K562 (cell line): ENCODE measurements at regions not wholly inside any gene's neighbourhood (a gene's known extent, or its start where the extent isn't known, plus 50 kb on each side); places are given as distances from the start of the nearest gene placed in this dataset.

Experiments used
- ATAC-seq: fragments of 200-7000 bp; cut with Tn5 transposase; 3 replicates; pipeline ENCODE4 v1.9.1; 2020; ENCODE audit warnings: moderate library complexity
- BruUV-seq: library from RNA; stranded (reverse); fragments of 400-500 nt; replicated peaks from 2 replicates; lab custom pipeline; 2021; lab: Mats Ljungman, UMichigan
- CTCF ChIA-PET: fragments of 300-600 bp; formaldehyde crosslinking; extraction: SDS; loops from one replicate; lab custom pipeline; 2021; ENCODE audit warnings: low intra/inter-chr PET ratio; lab: Yijun Ruan, JAX
- POLR2A ChIA-PET: fragments of 300-600, 350-650 bp; sonication (Branson Sonifier 250); formaldehyde crosslinking; extraction: SDS; loops from one replicate; lab custom pipeline; 2021; ENCODE audit warnings: antibody characterized with exemption, inconsistent platforms; lab: Yijun Ruan, JAX
- DNase-seq, 4 experiments: peaks; one replicate each; pipeline versions ENCODE4 v3.0.0 to v3.0.0-alpha.2; 2011 to 2018; ENCODE audit warnings: low spot score in 3 of 4, mixed read lengths in 3 of 4; ENCODE audit errors: extremely low read depth in 1 of 4
- FAIRE-seq: peaks from 2 replicates; lab custom pipeline; 2011; peaks lifted over from hg19 to GRCh38; lab: Jason Lieb, UNC
- H2AFZ ChIP-seq: 2 replicates; pipeline ENCODE4 v1.6.0; 2011; ENCODE audit warnings: low read depth, low read length, control low read depth, inconsistent platforms
- H3K27ac ChIP-seq: fragments of 200-600 bp; 3 replicates; pipeline ENCODE4 v1.8.0; 2011; ENCODE audit warnings: low read depth, mild to moderate bottlenecking, control low read depth, inconsistent platforms, low read length, moderate library complexity, mixed read lengths; ENCODE audit errors: extremely low read depth
- H3K27me3 ChIP-seq, 2 experiments: fragments of 300-600 bp in 1 of 2; 2 replicates in 1 of 2; 3 replicates in 1 of 2; pipeline versions ENCODE4 v1.6.0 to v1.8.0; 2011; ENCODE audit warnings: inconsistent platforms in 2 of 2, low read length in 2 of 2, mild to moderate bottlenecking in 1 of 2, mixed read lengths in 1 of 2, moderate library complexity in 1 of 2; ENCODE audit not compliant: control insufficient read depth in 2 of 2, insufficient read depth in 2 of 2
- H3K36me3 ChIP-seq: fragments of 300-600 bp; 3 replicates; pipeline ENCODE4 v1.8.0; 2011; ENCODE audit warnings: mild to moderate bottlenecking, low read length, inconsistent platforms; ENCODE audit not compliant: control insufficient read depth, insufficient read depth
- H3K4me1 ChIP-seq, 2 experiments: fragments of 200-600 bp in 1 of 2; replicated peaks in 1 of 2; 2 replicates in 1 of 2; 3 replicates in 1 of 2; pipeline versions ENCODE4 v1.5.1 to v1.8.0; 2011; ENCODE audit warnings: inconsistent platforms in 2 of 2, low read length in 2 of 2, mild to moderate bottlenecking in 1 of 2, mixed read lengths in 1 of 2, moderate library complexity in 1 of 2; ENCODE audit not compliant: control insufficient read depth in 2 of 2, insufficient read depth in 2 of 2
- H3K4me2 ChIP-seq: 2 replicates; pipeline ENCODE4 v1.6.1; 2011; ENCODE audit warnings: low read length, control low read depth, inconsistent platforms, mixed read lengths; ENCODE audit not compliant: insufficient read depth
- H3K4me3 ChIP-seq: fragments of 200-600 bp; sonication (generic), shearing (Covaris generic); 2 replicates; pipeline ENCODE4 v1.5.1; 2016; ENCODE audit warnings: control low read depth, inconsistent platforms
- H3K79me2 ChIP-seq: fragments of 200-600 bp; 3 replicates; pipeline ENCODE4 v1.8.0; 2011; ENCODE audit warnings: low read length, inconsistent platforms; ENCODE audit not compliant: control insufficient read depth, insufficient read depth
- H3K9ac ChIP-seq, 2 experiments: 2 replicates each; pipeline versions ENCODE4 v1.6.0 to v1.6.1; 2011; ENCODE audit warnings: low read depth in 2 of 2, low read length in 2 of 2, control low read depth in 1 of 2, inconsistent platforms in 1 of 2, mild to moderate bottlenecking in 1 of 2, mixed read lengths in 1 of 2; ENCODE audit not compliant: insufficient read depth in 1 of 2
- H3K9me1 ChIP-seq: one replicate; pipeline ENCODE4 v1.6.0; 2011; ENCODE audit warnings: inconsistent platforms, mild to moderate bottlenecking, low read length, moderate library complexity; ENCODE audit not compliant: control insufficient read depth, insufficient read depth
- H3K9me3 ChIP-seq: replicated peaks from 2 replicates; pipeline ENCODE4 v1.5.1; 2011; ENCODE audit warnings: low read depth, low read length, inconsistent platforms; ENCODE audit not compliant: control insufficient read depth, insufficient read depth
- H4K20me1 ChIP-seq: replicated peaks from 2 replicates; pipeline ENCODE4 v1.6.1; 2011; ENCODE audit warnings: low read length, inconsistent platforms, mixed read lengths; ENCODE audit not compliant: control insufficient read depth, insufficient read depth
- E2F5 ChIP-seq: sonication (generic); formaldehyde crosslinking; IDR thresholded peaks from 2 replicates; pipeline ENCODE4 v1.8.0; 2022; ENCODE audit warnings: mild to moderate bottlenecking, missing genetic modification reagents
- KLF16 ChIP-seq: IDR thresholded peaks from 2 replicates; pipeline ENCODE4 v1.6.1; 2016; ENCODE audit warnings: antibody characterized with exemption
- PRDM10 ChIP-seq: fragments of 450-650 bp; IDR thresholded peaks from 2 replicates; pipeline ENCODE4 v1.6.1; 2018; ENCODE audit not compliant: partially characterized antibody
- ZBTB34 ChIP-seq: fragments of 250-450 bp; sonication (Bioruptor Pico); IDR thresholded peaks from 2 replicates; pipeline ENCODE4 v1.8.0; 2021; ENCODE audit warnings: mild to moderate bottlenecking, moderate library complexity
- ZSCAN32 ChIP-seq: fragments of 450-650 bp; formaldehyde crosslinking; IDR thresholded peaks from 2 replicates; pipeline ENCODE4 v1.4.0; 2020; ENCODE audit warnings: mild to moderate bottlenecking, moderate library complexity
- WGBS: fragments of 100-300 bp; shearing (Covaris generic); methylation state at CpG from one replicate; pipeline ENCODE4 v1.1.6; 2016; ENCODE audit warnings: low coverage, mixed read lengths; ENCODE audit not compliant: insufficient coverage; ENCODE audit errors: missing lambda C conversion rate; 5-methylcytosine and 5-hydroxymethylcytosine counted together
- in situ Hi-C: fragments of 300-500 bp; cut with MboI; formaldehyde crosslinking; loops from 4 replicates; pipeline ENCODE4 v1.15.0; 2018; ENCODE audit warnings: inconsistent platforms, mixed read lengths
- intact Hi-C: fragments of 100-400 bp; cut with micrococcal nuclease; formaldehyde crosslinking; loops from 2 replicates; pipeline ENCODE4 v1.14.2; 2022

DNA sequence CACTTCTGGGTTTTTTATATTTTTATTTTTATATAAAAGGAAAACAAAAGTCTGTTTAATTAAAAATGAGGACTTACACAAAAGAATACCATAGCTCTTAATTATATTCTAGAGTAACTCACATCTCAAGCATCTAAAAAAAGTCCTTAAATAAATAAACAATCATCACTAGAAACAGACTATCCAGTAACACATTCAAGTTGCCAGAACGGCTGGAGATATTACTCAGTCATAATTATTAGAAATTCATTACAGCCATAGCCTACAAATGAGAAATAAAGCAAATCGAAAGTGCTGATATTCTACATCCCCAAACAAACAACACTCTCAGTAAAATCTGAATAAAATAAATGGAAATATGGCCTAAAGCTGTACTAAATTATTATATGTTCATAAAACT lies 182.5 kb upstream of the C11orf58 start (continued):
- TF ChIP-seq ZBTB34 (no peak), PRDM10 (no peak), ZSCAN32 (CRISPR knock-in tag) (no peak)

DNA sequence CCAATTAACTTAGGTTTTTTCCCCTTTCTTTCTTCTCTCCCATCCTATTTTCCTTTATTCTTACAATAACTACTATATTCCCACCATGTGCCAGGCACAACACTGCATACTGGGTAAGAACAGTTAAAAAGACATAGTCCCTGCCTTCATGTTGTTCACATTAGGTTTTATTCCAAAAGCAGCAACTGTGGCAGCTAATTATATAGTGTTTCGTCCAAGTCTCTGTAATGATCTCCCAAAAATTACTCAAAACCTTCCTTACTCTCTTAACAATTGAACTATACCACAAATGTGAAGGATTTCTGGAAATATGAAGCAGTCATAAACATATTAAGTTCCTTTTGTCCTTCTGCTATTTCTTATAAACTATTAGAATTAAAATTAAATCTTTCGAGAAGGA lies 184.1 kb upstream of the C11orf58 start:
- H3K27me3 ChIP-seq = no peaks in the 10 kb centered on the region
- no peaks in the 10 kb centered on the region for H3K4me1 ChIP-seq
- no TSS peak for BruUV-seq
- ChIA-PET CTCF (no interaction called here), POLR2A (no interaction called here)
- no peak overlapping the region for H2AFZ ChIP-seq
- H3K79me2 ChIP-seq = no peaks in the 10 kb centered on the region
- no peak overlapping the region for H3K27ac ChIP-seq
- TF ChIP-seq KLF16 = no peak
- TF ChIP-seq E2F5 (CRISPR knock-in tag) = no peak
- no peak for ATAC-seq
- H3K9ac ChIP-seq = no peak overlapping the region
- no peak for FAIRE-seq
- in situ Hi-C loops (no loop called here), intact Hi-C loops (no loop called here)
- H3K9me1 ChIP-seq = no peaks in the 10 kb centered on the region
- H3K4me3 ChIP-seq = no peak overlapping the region
- WGBS = 71% methylated on average over 2 of the region's 2 CpGs
- no peaks in the 10 kb centered on the region for H4K20me1 ChIP-seq
- no peaks in the 10 kb centered on the region for H3K9me3 ChIP-seq
- no peak for DNase-seq
- no peak overlapping the region for H3K4me2 ChIP-seq
- H3K36me3 ChIP-seq = no peaks in the 10 kb centered on the region
